ENCODE measurements at regions not wholly inside any gene's neighbourhood (a gene's known extent, or its start where the extent isn't known, plus 50 kb on each side); places are given as distances from the start of the nearest gene placed in this dataset.

GRCh38 chr16:56066617-56067016, 124.7 kb upstream of the GNAO1 start:
- Histone ChIP-seq H3K9me3 (ENCODE audit: control insufficient read depth in 2 of 2, low read length in 2 of 2) (no peaks in the 10 kb centered on the region), H3K9ac (ENCODE audit: low read length in 2 of 2) (no peak overlapping the region), H3K27ac (ENCODE audit: low read length) (no peak overlapping the region), H3K4me3 (ENCODE audit: low read length in 2 of 2) (no peak overlapping the region), H3K36me3 (ENCODE audit: control insufficient read depth in 2 of 2, insufficient read depth in 2 of 2, low read length in 2 of 2) (no peaks in the 10 kb centered on the region), H3K27me3 (ENCODE audit: control insufficient read depth in 1 of 2, insufficient read depth in 2 of 2, low read length in 2 of 2) (no peaks in the 10 kb centered on the region), H3K4me1 (ENCODE audit: control insufficient read depth, insufficient read depth, low read length) (no peaks in the 10 kb centered on the region)

DNA sequence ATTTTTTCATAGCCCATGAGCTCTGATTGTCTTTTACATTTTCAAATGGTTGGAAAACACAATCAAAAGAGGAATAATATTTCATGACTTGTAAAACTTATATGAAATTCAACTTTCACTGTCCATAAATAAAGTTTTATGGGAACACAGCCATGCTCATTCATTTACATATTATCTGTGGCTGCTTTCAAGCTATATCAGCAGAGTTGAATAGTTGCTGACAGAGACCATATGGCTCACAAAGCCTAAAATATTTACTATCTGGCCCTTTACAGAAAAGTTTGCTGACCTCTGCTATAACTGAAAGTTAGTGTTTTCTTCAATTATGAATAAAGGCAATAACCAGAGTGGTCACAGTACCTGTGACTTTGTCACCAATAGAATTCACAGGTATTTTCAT, 128.2 kb upstream of the GNAO1 start:
- Histone ChIP-seq H3K36me3 (ENCODE audit: control insufficient read depth in 2 of 2, insufficient read depth in 2 of 2, low read length in 2 of 2) (no peaks in the 10 kb centered on the region), H3K4me1 (ENCODE audit: control insufficient read depth, insufficient read depth, low read length) (no peaks in the 10 kb centered on the region), H3K27ac (ENCODE audit: low read length) (no peak overlapping the region), H3K27me3 (ENCODE audit: control insufficient read depth in 1 of 2, insufficient read depth in 2 of 2, low read length in 2 of 2) (no peaks in the 10 kb centered on the region), H3K4me3 (ENCODE audit: low read length in 2 of 2) (no peak overlapping the region), H3K9ac (ENCODE audit: low read length in 2 of 2) (no peak overlapping the region), H3K9me3 (ENCODE audit: control insufficient read depth in 2 of 2, low read length in 2 of 2) (no peaks in the 10 kb centered on the region)

GRCh38 chr16:56057151-56057550, 134.1 kb upstream of the GNAO1 start:
- Histone ChIP-seq H3K36me3 (ENCODE audit: control insufficient read depth in 2 of 2, insufficient read depth in 2 of 2, low read length in 2 of 2) (no peaks in the 10 kb centered on the region), H3K27ac (ENCODE audit: low read length) (no peak overlapping the region), H3K4me1 (ENCODE audit: control insufficient read depth, insufficient read depth, low read length) (no peaks in the 10 kb centered on the region), H3K4me3 (ENCODE audit: low read length in 2 of 2) (no peak overlapping the region), H3K27me3 (ENCODE audit: control insufficient read depth in 1 of 2, insufficient read depth in 2 of 2, low read length in 2 of 2) (no peaks in the 10 kb centered on the region), H3K9me3 (ENCODE audit: control insufficient read depth in 2 of 2, low read length in 2 of 2) (no peaks in the 10 kb centered on the region), H3K9ac (ENCODE audit: low read length in 2 of 2) (no peak overlapping the region)

DNA sequence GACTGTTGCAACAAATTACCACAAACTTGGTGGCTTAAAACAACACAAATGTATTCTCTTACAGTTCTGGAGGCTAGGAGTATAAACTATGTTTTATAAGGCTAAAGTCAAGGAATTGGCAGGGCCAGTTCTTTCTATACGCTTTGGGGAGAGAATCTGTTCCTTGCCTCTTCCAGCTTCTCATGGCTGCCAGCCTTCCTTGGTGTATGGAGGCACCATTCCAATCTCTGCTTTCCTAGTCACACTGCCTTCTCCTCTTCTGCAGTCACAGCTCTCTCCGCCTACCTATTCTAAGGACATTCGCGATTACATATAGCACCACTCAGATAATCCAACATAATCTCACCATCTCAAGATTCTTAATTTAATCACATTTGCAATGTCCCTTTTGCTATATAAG, 140.4 kb upstream of the GNAO1 start:
- no peaks in the 10 kb centered on the region for H3K4me1 ChIP-seq (ENCODE audit: control insufficient read depth, insufficient read depth, low read length)
- H3K9ac ChIP-seq (ENCODE audit: low read length in 2 of 2): no peak overlapping the region
- no peaks in the 10 kb centered on the region for H3K9me3 ChIP-seq (ENCODE audit: control insufficient read depth in 2 of 2, low read length in 2 of 2)
- no peaks in the 10 kb centered on the region for H3K36me3 ChIP-seq (ENCODE audit: control insufficient read depth in 2 of 2, insufficient read depth in 2 of 2, low read length in 2 of 2)
- H3K27me3 ChIP-seq (ENCODE audit: control insufficient read depth in 1 of 2, insufficient read depth in 2 of 2, low read length in 2 of 2): no peaks in the 10 kb centered on the region
- no peak overlapping the region for H3K27ac ChIP-seq (ENCODE audit: low read length)
- H3K4me3 ChIP-seq (ENCODE audit: low read length in 2 of 2): no peak overlapping the region

GRCh38 chr16:56048425-56049105, 142.7 kb upstream of the GNAO1 start:
- Histone ChIP-seq H3K27me3 (ENCODE audit: control insufficient read depth in 1 of 2, insufficient read depth in 2 of 2, low read length in 2 of 2) (peaks cover 0 to 2% of the 10 kb centered on the region in 2 donors), H3K4me1 (ENCODE audit: control insufficient read depth, insufficient read depth, low read length) (no peaks in the 10 kb centered on the region), H3K9ac (ENCODE audit: low read length in 2 of 2) (no peak overlapping the region), H3K9me3 (ENCODE audit: control insufficient read depth in 2 of 2, low read length in 2 of 2) (no peaks in the 10 kb centered on the region), H3K27ac (ENCODE audit: low read length) (no peak overlapping the region), H3K4me3 (ENCODE audit: low read length in 2 of 2) (no peak overlapping the region), H3K36me3 (ENCODE audit: control insufficient read depth in 2 of 2, insufficient read depth in 2 of 2, low read length in 2 of 2) (no peaks in the 10 kb centered on the region)

- Histone ChIP-seq H3K27ac (ENCODE audit: low read length) (no peak overlapping the region), H3K27me3 (ENCODE audit: control insufficient read depth in 1 of 2, insufficient read depth in 2 of 2, low read length in 2 of 2) (peaks cover 0 to 2% of the 10 kb centered on the region in 2 donors), H3K36me3 (ENCODE audit: control insufficient read depth in 2 of 2, insufficient read depth in 2 of 2, low read length in 2 of 2) (no peaks in the 10 kb centered on the region), H3K9ac (ENCODE audit: low read length in 2 of 2) (no peak overlapping the region), H3K9me3 (ENCODE audit: control insufficient read depth in 2 of 2, low read length in 2 of 2) (no peaks in the 10 kb centered on the region), H3K4me1 (ENCODE audit: control insufficient read depth, insufficient read depth, low read length) (no peaks in the 10 kb centered on the region), H3K4me3 (ENCODE audit: low read length in 2 of 2) (no peak overlapping the region)
These were observed 143.7 kb upstream of the GNAO1 start for GRCh38 chr16:56047307-56048234.

DNA sequence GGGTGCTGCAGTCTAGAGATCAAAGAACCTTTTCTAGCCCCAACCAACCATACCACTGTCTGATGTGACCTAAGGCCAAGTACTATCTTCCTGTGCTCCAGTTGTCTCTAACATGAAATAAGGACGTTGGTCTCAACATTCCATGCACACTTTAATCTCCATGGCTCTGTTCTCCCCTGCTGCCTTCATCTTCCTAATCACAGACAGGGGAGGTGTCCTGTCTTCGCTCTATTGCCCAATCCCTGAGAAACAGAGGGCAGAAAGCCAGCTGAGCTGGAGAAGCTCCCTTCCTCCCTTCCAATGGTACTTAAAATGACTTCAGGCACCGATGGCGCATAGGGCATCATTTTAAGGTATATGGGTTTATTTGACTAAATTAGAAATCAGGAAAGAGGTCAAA, 148.9 kb upstream of the GNAO1 start:
- no peak overlapping the region for H3K9ac ChIP-seq (ENCODE audit: low read length in 2 of 2)

DNA sequence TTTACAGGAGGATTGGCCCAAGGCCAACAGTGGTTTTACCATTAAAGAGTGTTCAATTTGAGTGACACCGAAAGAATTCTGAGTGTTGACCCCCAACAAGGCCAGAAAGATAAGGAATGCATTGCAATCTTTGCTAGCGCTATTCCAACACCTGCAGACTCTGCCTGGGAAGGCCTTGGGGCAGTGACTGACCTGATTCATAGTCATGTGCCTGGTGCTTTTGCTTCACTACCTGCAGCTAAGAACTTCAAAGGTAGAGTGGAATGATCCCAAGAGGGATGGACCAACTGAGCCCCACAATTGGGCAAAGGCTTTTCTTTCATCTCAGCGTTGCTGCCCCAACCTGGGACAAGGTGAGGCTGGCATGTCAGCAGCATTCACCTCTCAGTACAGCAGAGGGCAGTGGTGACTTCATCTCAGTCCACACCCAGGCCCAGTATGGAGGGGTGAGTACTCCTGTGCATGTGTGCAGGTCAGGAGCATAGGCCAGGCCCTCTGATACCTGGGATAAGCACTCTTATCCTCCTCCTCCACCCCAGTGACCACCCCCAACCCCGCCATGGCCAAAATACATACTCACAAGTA, 149.6 kb upstream of the GNAO1 start:
- H3K9ac ChIP-seq (ENCODE audit: low read length in 2 of 2): no peak overlapping the region

More for the DNA sequence above, 148.9 kb upstream of the GNAO1 start:
- Histone ChIP-seq H3K4me1 (ENCODE audit: control insufficient read depth, insufficient read depth, low read length) (no peaks in the 10 kb centered on the region), H3K36me3 (ENCODE audit: control insufficient read depth in 2 of 2, insufficient read depth in 2 of 2, low read length in 2 of 2) (no peaks in the 10 kb centered on the region), H3K9me3 (ENCODE audit: control insufficient read depth in 2 of 2, low read length in 2 of 2) (peaks cover 0 to 3% of the 10 kb centered on the region in 2 donors), H3K4me3 (ENCODE audit: low read length in 2 of 2) (no peak overlapping the region), H3K27ac (ENCODE audit: low read length) (no peak overlapping the region), H3K27me3 (ENCODE audit: control insufficient read depth in 1 of 2, insufficient read depth in 2 of 2, low read length in 2 of 2) (peaks cover 0 to 2% of the 10 kb centered on the region in 2 donors)

DNA sequence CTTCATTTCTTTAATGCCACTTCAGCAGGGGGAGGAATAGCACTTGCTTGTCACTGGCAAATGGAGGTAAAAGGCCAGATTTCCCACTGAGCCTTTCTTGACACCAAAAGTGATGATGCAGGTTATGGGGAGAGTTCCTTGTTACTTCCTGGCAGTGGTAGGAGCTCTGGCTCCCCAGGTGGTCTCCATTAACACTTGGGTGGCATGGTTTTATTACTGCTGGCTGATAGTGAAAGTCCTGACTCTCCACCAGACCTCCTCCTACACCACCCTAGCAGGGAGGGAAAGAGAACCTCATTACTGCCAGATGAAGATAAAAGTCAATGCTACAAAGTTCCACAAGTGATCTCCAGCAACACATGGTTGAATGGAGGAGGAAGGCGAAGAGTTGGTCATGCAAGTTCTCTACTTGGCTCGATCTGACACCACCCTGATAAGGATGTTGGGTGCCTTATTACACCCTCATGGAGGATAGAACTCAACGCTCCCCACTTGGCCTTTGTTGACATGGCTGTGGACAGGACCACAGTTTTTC, 152.7 kb upstream of the GNAO1 start:
- peaks cover 0 to 3% of the 10 kb centered on the region in 2 donors for H3K9me3 ChIP-seq (ENCODE audit: control insufficient read depth in 2 of 2, low read length in 2 of 2)
- peaks cover 0 to under 1% of the 10 kb centered on the region in 2 donors for H3K27me3 ChIP-seq (ENCODE audit: control insufficient read depth in 1 of 2, insufficient read depth in 2 of 2, low read length in 2 of 2)
- no peak overlapping the region for H3K9ac ChIP-seq (ENCODE audit: low read length in 2 of 2)
- H3K27ac ChIP-seq (ENCODE audit: low read length): no peak overlapping the region
- H3K36me3 ChIP-seq (ENCODE audit: control insufficient read depth in 2 of 2, insufficient read depth in 2 of 2, low read length in 2 of 2): no peaks in the 10 kb centered on the region
- H3K4me1 ChIP-seq (ENCODE audit: control insufficient read depth, insufficient read depth, low read length): no peaks in the 10 kb centered on the region
- H3K4me3 ChIP-seq (ENCODE audit: low read length in 2 of 2): no peak overlapping the region

More for the DNA sequence above, 149.6 kb upstream of the GNAO1 start:
- Histone ChIP-seq H3K9me3 (ENCODE audit: control insufficient read depth in 2 of 2, low read length in 2 of 2) (peaks cover 0 to 3% of the 10 kb centered on the region in 2 donors), H3K4me1 (ENCODE audit: control insufficient read depth, insufficient read depth, low read length) (no peaks in the 10 kb centered on the region), H3K4me3 (ENCODE audit: low read length in 2 of 2) (no peak overlapping the region), H3K27ac (ENCODE audit: low read length) (no peak overlapping the region), H3K27me3 (ENCODE audit: control insufficient read depth in 1 of 2, insufficient read depth in 2 of 2, low read length in 2 of 2) (peaks cover 0 to 2% of the 10 kb centered on the region in 2 donors), H3K36me3 (ENCODE audit: control insufficient read depth in 2 of 2, insufficient read depth in 2 of 2, low read length in 2 of 2) (no peaks in the 10 kb centered on the region)

DNA sequence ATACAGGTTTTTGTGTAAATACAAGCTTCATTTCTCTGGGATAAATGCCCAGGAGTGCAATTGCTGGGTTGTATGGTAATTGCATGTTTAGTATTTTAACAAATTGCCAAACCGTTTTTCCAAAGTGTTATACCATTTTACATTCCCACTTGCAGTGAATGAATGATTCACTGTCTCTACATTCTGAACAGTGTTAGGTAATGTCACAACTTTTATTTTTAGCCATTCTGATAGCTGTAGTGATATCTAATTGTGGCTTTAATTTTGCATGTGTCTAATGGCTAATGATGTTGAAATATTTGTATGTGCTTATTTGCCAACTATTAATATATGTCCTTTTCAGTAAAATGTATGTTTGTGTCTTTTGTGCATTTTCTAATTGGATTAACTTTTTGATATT, 156.9 kb upstream of the CES5A start:
- no peaks in the 10 kb centered on the region for H3K27me3 ChIP-seq (ENCODE audit: control insufficient read depth in 1 of 2, insufficient read depth in 2 of 2, low read length in 2 of 2)
- H3K9me3 ChIP-seq (ENCODE audit: control insufficient read depth in 2 of 2, low read length in 2 of 2): no peaks in the 10 kb centered on the region
- H3K27ac ChIP-seq (ENCODE audit: low read length): no peak overlapping the region
- H3K4me1 ChIP-seq (ENCODE audit: control insufficient read depth, insufficient read depth, low read length): no peaks in the 10 kb centered on the region
- no peak overlapping the region for H3K9ac ChIP-seq (ENCODE audit: low read length in 2 of 2)
- no peak overlapping the region for H3K4me3 ChIP-seq (ENCODE audit: low read length in 2 of 2)
- no peaks in the 10 kb centered on the region for H3K36me3 ChIP-seq (ENCODE audit: control insufficient read depth in 2 of 2, insufficient read depth in 2 of 2, low read length in 2 of 2)

Measured in stomach smooth muscle (tissue), 2 donors.